IMR-90 (cell line): ENCODE measurements at regions not wholly inside any gene's neighbourhood (a gene's known extent, or its start where the extent isn't known, plus 50 kb on each side); places are given as distances from the start of the nearest gene placed in this dataset.

ENCODE experiments used
- CEBPB ChIP-seq: IDR thresholded peaks from 2 replicates; pipeline ENCODE4 v1.6.1; 2012; ENCODE audit warnings: low read depth, low read length, improper control_type of control experiment
- CHD1 ChIP-seq: IDR thresholded peaks from 2 replicates; pipeline ENCODE4 v1.6.1; 2012; ENCODE audit warnings: low read depth, low read length, improper control_type of control experiment
- CTCF ChIP-seq: conservative IDR thresholded peaks from 2 replicates; pipeline ENCODE4 v1.5.1; 2012; ENCODE audit warnings: mild to moderate bottlenecking, low read depth, low read length, improper control_type of control experiment
- FOS ChIP-seq: fragments of 150-350 bp; IDR thresholded peaks from 2 replicates; pipeline ENCODE4 v1.6.1; 2016; ENCODE audit warnings: low read depth, low read length
- MAZ ChIP-seq: IDR thresholded peaks from 2 replicates; pipeline ENCODE4 v1.6.1; 2012; ENCODE audit warnings: low read depth, mild to moderate bottlenecking, low read length, improper control_type of control experiment, moderate library complexity, borderline replicate concordance
- POLR2A ChIP-seq: IDR thresholded peaks from 2 replicates; pipeline ENCODE4 v1.6.1; 2012; ENCODE audit warnings: mild to moderate bottlenecking, low read depth, low read length
- RCOR1 ChIP-seq: IDR thresholded peaks from 2 replicates; pipeline ENCODE4 v1.6.1; 2012; ENCODE audit warnings: mild to moderate bottlenecking, low read length, improper control_type of control experiment; ENCODE audit not compliant: insufficient replicate concordance
- RFX5 ChIP-seq: IDR thresholded peaks from 2 replicates; pipeline ENCODE4 v1.8.0; 2012; ENCODE audit warnings: low read depth, mild to moderate bottlenecking, low read length, moderate library complexity
- SMC3 ChIP-seq: fragments of 150-350 bp; IDR thresholded peaks from 2 replicates; pipeline ENCODE4 v1.6.1; 2016; ENCODE audit warnings: low read depth, mild to moderate bottlenecking, antibody characterized with exemption, low read length, moderate library complexity
- USF2 ChIP-seq: fragments of 150-350 bp; IDR thresholded peaks from 2 replicates; pipeline ENCODE4 v1.6.1; 2017; ENCODE audit warnings: mild to moderate bottlenecking, antibody characterized with exemption, low read length, low read depth

GRCh38 chr14:36001936-36002335 is 174.6 kb downstream of the PTCSC3 start:
- no peak for TF ChIP-seq CEBPB
- no peak for TF ChIP-seq CTCF
- no peak for TF ChIP-seq SMC3
- no peak for TF ChIP-seq USF2
- TF ChIP-seq RFX5 = no peak
- TF ChIP-seq RCOR1 = no peak
- no peak for TF ChIP-seq CHD1
- no peak for TF ChIP-seq FOS
- TF ChIP-seq POLR2A = no peak
- TF ChIP-seq MAZ = no peak
